H1 (cell line): ENCODE measurements at regions not wholly inside any gene's neighbourhood (a gene's known extent, or its start where the extent isn't known, plus 50 kb on each side); places are given as distances from the start of the nearest gene placed in this dataset.

Source experiments
- CTCF ChIA-PET: fragments of 300-600 bp; sonication (Branson Sonifier 250); formaldehyde crosslinking; loops from one replicate; lab custom pipeline; 2021; ENCODE audit not compliant: partially characterized antibody; lab: Charles Lee
- POLR2A ChIA-PET: fragments of 300-600 bp; sonication (Branson Sonifier 250); formaldehyde crosslinking; loops from one replicate; lab custom pipeline; 2021; ENCODE audit warnings: inconsistent platforms; ENCODE audit not compliant: partially characterized antibody; lab: Charles Lee
- DNase-seq, 2 experiments: peaks; one replicate each; pipeline versions ENCODE4 v3.0.0 to v3.0.0-alpha.2; 2010 to 2022; ENCODE audit warnings: low spot score in 2 of 2, low read depth in 1 of 2, mixed read lengths in 1 of 2
- FAIRE-seq: peaks from 2 replicates; lab custom pipeline; 2011; peaks lifted over from hg19 to GRCh38; lab: Jason Lieb, UNC
- H2AFZ ChIP-seq: 2 replicates; pipeline ENCODE4 v1.8.1; 2012; ENCODE audit warnings: low read length, inconsistent platforms
- H2AK5ac ChIP-seq: 2 replicates; pipeline ENCODE4 v1.6.1; 2013; ENCODE audit warnings: low read depth, low read length
- H2BK120ac ChIP-seq: replicated peaks from 2 replicates; pipeline ENCODE3; 2013; ENCODE audit warnings: low read depth, low read length, inconsistent platforms
- H2BK12ac ChIP-seq: 2 replicates; pipeline ENCODE4 v1.6.1; 2013; ENCODE audit warnings: low read depth, low read length
- H2BK15ac ChIP-seq: 2 replicates; pipeline ENCODE4 v1.6.1; 2013; ENCODE audit warnings: low read length
- H2BK20ac ChIP-seq: 2 replicates; pipeline ENCODE4 v1.6.1; 2013; ENCODE audit warnings: low read length
- H2BK5ac ChIP-seq: 2 replicates; pipeline ENCODE4 v1.6.1; 2013; ENCODE audit warnings: low read depth, low read length
- H3K14ac ChIP-seq: 2 replicates; pipeline ENCODE4 v1.6.1; 2013; ENCODE audit warnings: inconsistent platforms; ENCODE audit not compliant: insufficient read length
- H3K18ac ChIP-seq: 2 replicates; pipeline ENCODE4 v1.6.1; 2013; ENCODE audit warnings: low read length; ENCODE audit errors: extremely low read depth
- H3K23ac ChIP-seq: 2 replicates; pipeline ENCODE4 v1.6.1; 2013; ENCODE audit warnings: inconsistent platforms; ENCODE audit not compliant: insufficient read length
- H3K23me2 ChIP-seq: 2 replicates; pipeline ENCODE4 v1.6.1; 2013; ENCODE audit warnings: low read depth, low read length
- H3K27ac ChIP-seq: 2 replicates; pipeline ENCODE4 v1.6.1; 2011; ENCODE audit warnings: low read depth, low read length, inconsistent platforms
- H3K27me3 ChIP-seq, 4 experiments: replicated peaks in 1 of 4; 1 replicate in 1 of 4; 2 replicates in 3 of 4; pipeline versions ENCODE4 v1.6.1 to v1.8.1; 2011 to 2013; ENCODE audit warnings: low read length in 3 of 4, mild to moderate bottlenecking in 3 of 4, inconsistent platforms in 2 of 4, mixed read lengths in 2 of 4, moderate library complexity in 1 of 4; ENCODE audit not compliant: control insufficient read depth in 3 of 4, insufficient read depth in 3 of 4; ENCODE audit errors: extremely low read depth in 1 of 4
- H3K36me3 ChIP-seq, 4 experiments: 2 replicates each; pipeline versions ENCODE4 v1.6.1 to v1.8.1; 2011 to 2013; ENCODE audit warnings: mild to moderate bottlenecking in 4 of 4, low read length in 3 of 4, moderate library complexity in 2 of 4, control low read depth in 1 of 4, inconsistent platforms in 1 of 4; ENCODE audit not compliant: insufficient read depth in 4 of 4, control insufficient read depth in 2 of 4
- H3K4ac ChIP-seq: replicated peaks from 2 replicates; pipeline ENCODE3; 2013; ENCODE audit warnings: low read length, low read depth, mixed read lengths, inconsistent platforms; ENCODE audit not compliant: insufficient read length
- H3K4me1 ChIP-seq, 4 experiments: replicated peaks in 1 of 4; 1 replicate in 1 of 4; 2 replicates in 3 of 4; pipeline versions ENCODE4 v1.6.1 to v1.8.1; 2011 to 2013; ENCODE audit warnings: low read length in 3 of 4, inconsistent platforms in 2 of 4, mixed read lengths in 1 of 4; ENCODE audit not compliant: insufficient read depth in 4 of 4, control insufficient read depth in 3 of 4
- H3K4me2 ChIP-seq, 2 experiments: 2 replicates each; pipeline versions ENCODE4 v1.6.1 to v1.8.1; 2011 to 2013; ENCODE audit warnings: low read depth in 2 of 2, low read length in 2 of 2, control low read depth in 1 of 2, inconsistent platforms in 1 of 2, mild to moderate bottlenecking in 1 of 2; ENCODE audit not compliant: insufficient read depth in 1 of 2
- H3K4me3 ChIP-seq, 4 experiments: fragments of 200-600, 300-600 bp in 1 of 4; sonication (generic), shearing (Covaris generic), sonication (Bioruptor Twin) in 1 of 4; 2 replicates each; pipeline versions ENCODE4 v1.5.1 to v1.8.1; 2011 to 2016; ENCODE audit warnings: low read length in 4 of 4, low read depth in 3 of 4, control low read depth in 2 of 4, inconsistent platforms in 2 of 4, mild to moderate bottlenecking in 2 of 4, mixed read lengths in 1 of 4, moderate library complexity in 1 of 4; ENCODE audit not compliant: insufficient read depth in 2 of 4; ENCODE audit errors: extremely low read depth in 1 of 4
- H3K56ac ChIP-seq: replicated peaks from 2 replicates; pipeline ENCODE3; 2013; ENCODE audit warnings: low read depth, mild to moderate bottlenecking, mixed read lengths, low read length, inconsistent platforms; ENCODE audit not compliant: insufficient read length
- H3K79me1 ChIP-seq: 2 replicates; pipeline ENCODE4 v1.6.1; 2013; ENCODE audit warnings: low read depth, low read length, control low read depth
- H3K79me2 ChIP-seq, 2 experiments: 2 replicates each; pipeline versions ENCODE4 v1.6.1 to v1.8.1; 2012 to 2013; ENCODE audit warnings: low read length in 2 of 2, mild to moderate bottlenecking in 2 of 2, inconsistent platforms in 1 of 2; ENCODE audit not compliant: insufficient read depth in 2 of 2, control insufficient read depth in 1 of 2
- H3K9ac ChIP-seq, 4 experiments: replicated peaks in 1 of 4; 1 replicate in 1 of 4; 2 replicates in 3 of 4; pipeline versions ENCODE4 v1.6.1 to v1.8.1; 2011 to 2013; ENCODE audit warnings: low read depth in 3 of 4, low read length in 3 of 4, control low read depth in 2 of 4, mild to moderate bottlenecking in 2 of 4, moderate library complexity in 2 of 4, inconsistent platforms in 1 of 4; ENCODE audit errors: extremely low read depth in 1 of 4
- H3K9me3 ChIP-seq, 2 experiments: 2 replicates each; pipeline versions ENCODE4 v1.6.1 to v1.8.1; 2012 to 2013; ENCODE audit warnings: mild to moderate bottlenecking in 2 of 2, moderate library complexity in 2 of 2, control low read depth in 1 of 2, inconsistent platforms in 1 of 2, low read depth in 1 of 2, low read length in 1 of 2, mixed read lengths in 1 of 2; ENCODE audit not compliant: insufficient read depth in 2 of 2
- H4K20me1 ChIP-seq, 2 experiments: replicated peaks in 1 of 2; 2 replicates each; pipeline versions ENCODE3 to v1.8.1; 2011 to 2013; ENCODE audit warnings: inconsistent platforms in 2 of 2, low read length in 2 of 2, mild to moderate bottlenecking in 1 of 2; ENCODE audit not compliant: insufficient read depth in 2 of 2, control insufficient read depth in 1 of 2
- H4K5ac ChIP-seq: 2 replicates; pipeline ENCODE4 v1.6.1; 2013; ENCODE audit warnings: low read length, low read depth, mixed read lengths, inconsistent platforms; ENCODE audit not compliant: insufficient read length
- H4K8ac ChIP-seq: 2 replicates; pipeline ENCODE4 v1.8.0; 2013; ENCODE audit warnings: mild to moderate bottlenecking, moderate library complexity, low read length, inconsistent platforms; ENCODE audit not compliant: insufficient read depth; ENCODE audit errors: extremely low read depth
- H4K91ac ChIP-seq: replicated peaks from 2 replicates; pipeline ENCODE3; 2013; ENCODE audit warnings: low read length, mixed read lengths, inconsistent platforms; ENCODE audit not compliant: insufficient read length
- MAX ChIP-seq: IDR thresholded peaks from 2 replicates; pipeline ENCODE4 v1.6.1; 2012; ENCODE audit warnings: inconsistent platforms
- WGBS, 2 experiments: shearing (Covaris generic) in 1 of 2; methylation state at CpG; one replicate each; pipeline versions ENCODE4 v1.1.6 to v1.1.7; 2013 to 2015; ENCODE audit warnings: low lambda C conversion rate in 2 of 2, mixed read lengths in 2 of 2, inconsistent platforms in 1 of 2, low coverage in 1 of 2, missing lambda C conversion rate in 1 of 2; ENCODE audit not compliant: insufficient replicate concordance in 2 of 2, insufficient coverage in 1 of 2, insufficient read length in 1 of 2; ENCODE audit errors: extremely low coverage in 1 of 2, missing lambda C conversion rate in 1 of 2; 5-methylcytosine and 5-hydroxymethylcytosine counted together

DNA sequence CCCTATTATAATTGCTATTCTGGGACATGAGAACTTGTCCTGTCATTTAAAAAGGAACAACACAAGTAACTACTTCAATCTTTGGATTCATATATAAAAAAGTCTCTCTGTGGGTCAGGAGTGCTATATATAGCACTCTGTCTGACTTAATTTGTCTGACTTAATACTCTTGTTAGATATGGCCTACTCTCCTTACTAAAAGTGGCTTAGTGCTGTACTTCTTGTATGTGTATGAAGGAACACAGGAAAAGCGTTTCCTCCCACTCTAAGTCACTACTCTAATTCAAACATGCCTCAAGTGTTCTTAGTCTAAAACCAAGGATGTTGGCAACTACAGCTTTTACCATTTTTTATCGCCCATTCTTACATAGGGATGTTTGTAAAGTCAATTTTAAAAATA is 255.2 kb upstream of the ROBO1 start:
- H3K4ac ChIP-seq: no peak overlapping the region
- H3K56ac ChIP-seq: no peak overlapping the region
- H3K4me1 ChIP-seq: no peaks in the 10 kb centered on the region
- no peak overlapping the region for H2BK12ac ChIP-seq
- no peak overlapping the region for H3K4me3 ChIP-seq
- no peaks in the 10 kb centered on the region for H3K79me2 ChIP-seq
- H2AK5ac ChIP-seq: no peak overlapping the region
- H2AFZ ChIP-seq: no peak overlapping the region
- H4K5ac ChIP-seq: no peak overlapping the region
- no peak overlapping the region for H2BK20ac ChIP-seq
- no peak for FAIRE-seq
- H3K18ac ChIP-seq: no peak overlapping the region
- no peaks in the 10 kb centered on the region for H3K27me3 ChIP-seq
- no peak overlapping the region for H2BK5ac ChIP-seq
- no peak overlapping the region for H4K8ac ChIP-seq
- H4K20me1 ChIP-seq: no peaks in the 10 kb centered on the region
- no peak overlapping the region for H4K91ac ChIP-seq
- no peaks in the 10 kb centered on the region for H3K9me3 ChIP-seq
- H2BK120ac ChIP-seq: no peak overlapping the region
- 94% methylated on average over 2 of the region's 2 CpGs; no CpG with 5 or more reads in 1 of the 2 experiments for WGBS, 2 experiments
- no peak overlapping the region for H3K14ac ChIP-seq
- H3K27ac ChIP-seq: no peak overlapping the region
- DNase-seq: no peak
- H3K23me2 ChIP-seq: no peaks in the 10 kb centered on the region
- H3K79me1 ChIP-seq: no peaks in the 10 kb centered on the region
- H3K36me3 ChIP-seq: no peaks in the 10 kb centered on the region
- no peak overlapping the region for H2BK15ac ChIP-seq
- H3K9ac ChIP-seq: no peak overlapping the region
- CTCF ChIA-PET: no interaction called here
- H3K4me2 ChIP-seq: no peak overlapping the region
- H3K23ac ChIP-seq: no peak overlapping the region
- POLR2A ChIA-PET: interaction anchor here (0.6 kb wide), 1 partner anchor 184 kb away, joined by 3 read pairs; no protein-coding TSS in a partner anchor
- no peak for TF ChIP-seq MAX
